KMS-11 (cell line): ENCODE measurements at regions not wholly inside any gene's neighbourhood (a gene's known extent, or its start where the extent isn't known, plus 50 kb on each side); places are given as distances from the start of the nearest gene placed in this dataset.

ENCODE experiments used
- H2AFZ ChIP-seq: fragments of 200-600 bp; sonication (generic); 2 replicates; pipeline ENCODE4 v1.6.1; 2016; ENCODE audit warnings: antibody characterized with exemption, mixed run types, low read depth
- H3K27ac ChIP-seq: fragments of 200-600 bp; sonication (generic); 2 replicates; pipeline ENCODE4 v1.6.1; 2016; ENCODE audit warnings: mild to moderate bottlenecking, mixed run types
- H3K27me3 ChIP-seq: fragments of 200-600 bp; sonication (generic); 2 replicates; pipeline ENCODE4 v1.6.1; 2017; ENCODE audit warnings: mild to moderate bottlenecking, low read depth, mixed run types, moderate library complexity; ENCODE audit not compliant: insufficient read depth
- H3K36me3 ChIP-seq: fragments of 200-600 bp; sonication (generic); 2 replicates; pipeline ENCODE4 v1.6.1; 2017; ENCODE audit warnings: mild to moderate bottlenecking, mixed run types; ENCODE audit not compliant: insufficient read depth
- H3K4me1 ChIP-seq: fragments of 200-600 bp; sonication (generic); 2 replicates; pipeline ENCODE4 v1.6.1; 2016; ENCODE audit warnings: mild to moderate bottlenecking, low read depth, mixed run types; ENCODE audit not compliant: poor library complexity, severe bottlenecking
- H3K4me2 ChIP-seq: fragments of 200-600 bp; sonication (generic); 2 replicates; pipeline ENCODE4 v1.7.0; 2016; ENCODE audit warnings: mild to moderate bottlenecking, mixed run types
- H3K4me3 ChIP-seq: fragments of 200-600 bp; sonication (generic); IDR thresholded peaks from 2 replicates; pipeline ENCODE4 v1.6.1; 2017; ENCODE audit warnings: low read depth, low read length, mixed read lengths; ENCODE audit not compliant: insufficient read depth
- H3K79me2 ChIP-seq: fragments of 200-600 bp; sonication (generic); 2 replicates; pipeline ENCODE4 v1.6.1; 2016; ENCODE audit warnings: low read depth, mixed run types; ENCODE audit not compliant: insufficient read depth
- H3K9ac ChIP-seq: fragments of 200-600 bp; sonication (generic); 2 replicates; pipeline ENCODE4 v1.6.1; 2016; ENCODE audit warnings: mild to moderate bottlenecking, mixed run types
- H4K20me1 ChIP-seq: fragments of 200-600 bp; sonication (generic); 2 replicates; pipeline ENCODE4 v1.6.1; 2016; ENCODE audit warnings: mild to moderate bottlenecking, mixed run types; ENCODE audit not compliant: insufficient read depth
- TF ChIP-seq, protein P1 (sequence below): fragments of 200-600 bp; sonication (generic); conservative IDR thresholded peaks from 2 replicates; pipeline ENCODE4 v1.6.1; 2017; ENCODE audit warnings: low read depth, mild to moderate bottlenecking, antibody characterized with exemption, low read length, moderate library complexity, mixed read lengths

DNA sequence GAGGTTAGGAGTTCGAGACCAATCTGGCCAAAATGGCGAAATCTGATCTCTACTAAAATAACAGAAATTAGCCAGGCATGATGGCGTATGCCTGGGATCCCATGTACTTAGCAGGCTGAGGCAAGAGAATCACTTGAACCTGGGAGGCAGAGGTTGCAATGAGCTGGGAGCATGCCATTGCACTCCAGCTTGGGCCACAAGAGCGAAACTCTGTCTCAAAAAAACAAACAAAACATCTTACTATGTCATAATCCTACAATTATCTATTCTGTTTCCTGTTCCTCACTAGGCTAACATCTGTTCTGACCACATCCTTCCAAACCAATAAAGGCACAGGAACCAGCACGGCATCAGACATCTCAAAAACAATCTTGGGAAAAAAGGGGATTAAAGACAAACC lies 361.8 kb upstream of the UBE2E3 start:
- H3K27me3 ChIP-seq: no peaks in the 10 kb centered on the region
- no peaks in the 10 kb centered on the region for H3K79me2 ChIP-seq
- no peaks in the 10 kb centered on the region for H4K20me1 ChIP-seq
- no peaks in the 10 kb centered on the region for H3K36me3 ChIP-seq
- H2AFZ ChIP-seq: no peak overlapping the region
- H3K4me1 ChIP-seq: no peaks in the 10 kb centered on the region
- H3K27ac ChIP-seq: no peak overlapping the region
- no peak overlapping the region for H3K4me2 ChIP-seq
- no peak overlapping the region for H3K9ac ChIP-seq
- no peak overlapping the region for H3K4me3 ChIP-seq
- TF ChIP-seq, protein P1, sequence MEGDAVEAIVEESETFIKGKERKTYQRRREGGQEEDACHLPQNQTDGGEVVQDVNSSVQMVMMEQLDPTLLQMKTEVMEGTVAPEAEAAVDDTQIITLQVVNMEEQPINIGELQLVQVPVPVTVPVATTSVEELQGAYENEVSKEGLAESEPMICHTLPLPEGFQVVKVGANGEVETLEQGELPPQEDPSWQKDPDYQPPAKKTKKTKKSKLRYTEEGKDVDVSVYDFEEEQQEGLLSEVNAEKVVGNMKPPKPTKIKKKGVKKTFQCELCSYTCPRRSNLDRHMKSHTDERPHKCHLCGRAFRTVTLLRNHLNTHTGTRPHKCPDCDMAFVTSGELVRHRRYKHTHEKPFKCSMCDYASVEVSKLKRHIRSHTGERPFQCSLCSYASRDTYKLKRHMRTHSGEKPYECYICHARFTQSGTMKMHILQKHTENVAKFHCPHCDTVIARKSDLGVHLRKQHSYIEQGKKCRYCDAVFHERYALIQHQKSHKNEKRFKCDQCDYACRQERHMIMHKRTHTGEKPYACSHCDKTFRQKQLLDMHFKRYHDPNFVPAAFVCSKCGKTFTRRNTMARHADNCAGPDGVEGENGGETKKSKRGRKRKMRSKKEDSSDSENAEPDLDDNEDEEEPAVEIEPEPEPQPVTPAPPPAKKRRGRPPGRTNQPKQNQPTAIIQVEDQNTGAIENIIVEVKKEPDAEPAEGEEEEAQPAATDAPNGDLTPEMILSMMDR: no peak

DNA sequence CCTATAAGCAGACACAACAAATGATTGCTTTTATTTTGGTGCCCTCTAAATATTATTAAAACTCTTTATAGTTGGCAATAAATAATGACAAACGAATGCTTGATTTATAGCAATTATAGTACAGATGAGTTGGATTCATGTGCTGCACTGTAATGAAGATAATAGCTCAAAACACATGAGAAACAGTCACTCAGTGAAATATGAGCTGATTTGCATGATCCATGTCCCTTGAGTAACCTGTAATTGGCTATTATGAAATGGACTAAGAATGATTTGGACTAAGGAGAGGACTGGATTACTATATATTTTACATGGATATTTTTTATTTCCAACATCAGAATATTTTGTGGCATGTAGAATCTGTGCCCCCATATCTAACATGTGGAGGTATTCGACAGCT lies 365.6 kb upstream of the UBE2E3 start:
- no peak overlapping the region for H3K9ac ChIP-seq
- no peaks in the 10 kb centered on the region for H3K4me1 ChIP-seq
- no peak overlapping the region for H3K4me3 ChIP-seq
- H3K36me3 ChIP-seq: no peaks in the 10 kb centered on the region
- no peaks in the 10 kb centered on the region for H3K27me3 ChIP-seq
- no peak overlapping the region for H3K27ac ChIP-seq
- no peak overlapping the region for H2AFZ ChIP-seq
- no peaks in the 10 kb centered on the region for H4K20me1 ChIP-seq
- no peaks in the 10 kb centered on the region for H3K79me2 ChIP-seq
- H3K4me2 ChIP-seq: no peak overlapping the region
- TF ChIP-seq, protein P1: no peak

DNA sequence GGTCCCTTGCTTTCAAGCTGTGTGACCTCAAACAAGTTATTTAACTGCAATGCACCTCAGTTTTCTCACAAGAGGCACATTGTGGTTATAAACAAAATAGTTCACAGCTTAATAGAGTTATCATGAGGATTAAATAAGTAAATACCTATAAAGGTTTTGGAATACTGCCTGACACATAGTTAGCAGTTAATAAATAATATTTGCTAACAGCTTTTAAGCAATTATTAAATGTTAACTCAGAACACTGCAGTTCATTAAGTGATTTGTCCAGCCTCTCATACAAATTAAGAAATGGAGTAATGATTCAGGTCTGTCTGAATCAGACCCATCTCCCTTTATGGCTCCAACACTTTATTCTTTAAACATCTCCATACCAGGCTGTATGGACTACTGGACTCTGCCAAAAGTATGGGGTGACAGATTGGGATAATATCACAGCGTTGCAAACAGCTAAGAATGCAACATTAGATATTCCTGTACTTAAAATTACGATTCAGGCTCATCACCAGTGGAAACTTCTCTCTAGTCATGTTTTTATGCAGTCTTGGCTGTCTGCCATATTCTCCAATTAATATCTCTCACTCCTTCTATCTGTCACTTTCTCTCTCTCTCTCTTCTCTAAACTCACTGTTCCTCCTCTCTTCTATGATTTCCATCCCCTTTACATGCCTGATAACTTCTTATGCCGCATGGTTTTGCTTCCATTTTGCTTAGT lies 370.6 kb upstream of the UBE2E3 start:
- no peak overlapping the region for H3K9ac ChIP-seq
- H3K4me3 ChIP-seq: no peak overlapping the region
- no peaks in the 10 kb centered on the region for H3K4me1 ChIP-seq
- no peak overlapping the region for H3K27ac ChIP-seq
- no peaks in the 10 kb centered on the region for H3K27me3 ChIP-seq
- H3K79me2 ChIP-seq: no peaks in the 10 kb centered on the region
- H4K20me1 ChIP-seq: no peaks in the 10 kb centered on the region
- no peaks in the 10 kb centered on the region for H3K36me3 ChIP-seq
- TF ChIP-seq, protein P1: no peak
- no peak overlapping the region for H3K4me2 ChIP-seq
- H2AFZ ChIP-seq: no peak overlapping the region

DNA sequence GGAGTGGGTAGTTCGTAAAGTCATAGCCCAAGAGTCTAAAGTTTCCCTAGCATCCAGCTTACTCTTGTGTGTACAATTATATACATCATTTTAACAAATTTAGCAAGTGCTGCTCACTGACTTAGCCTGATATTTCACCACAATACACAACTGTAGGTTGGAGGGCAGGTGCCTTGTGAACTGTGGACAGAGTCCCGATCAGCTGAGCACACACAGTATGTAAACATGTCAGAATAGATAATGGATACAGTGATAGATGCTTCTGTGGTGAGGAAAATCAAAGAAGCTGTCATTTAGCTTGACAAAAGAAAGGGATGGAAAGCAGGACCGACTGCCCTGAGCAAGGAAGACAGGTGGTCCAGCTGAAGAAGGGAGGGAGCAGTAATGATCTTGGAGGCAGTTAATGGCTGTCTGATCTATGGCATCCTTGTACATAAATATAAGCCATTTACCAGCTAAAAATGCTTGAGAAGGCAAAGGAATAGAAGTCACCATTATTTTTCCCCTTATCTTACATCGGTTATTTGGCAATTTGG lies 372.8 kb upstream of the UBE2E3 start:
- Histone ChIP-seq H4K20me1 (no peaks in the 10 kb centered on the region), H3K36me3 (no peaks in the 10 kb centered on the region), H3K4me2 (no peak overlapping the region), H3K27ac (no peak overlapping the region), H3K27me3 (no peaks in the 10 kb centered on the region), H3K4me3 (no peak overlapping the region), H3K4me1 (no peaks in the 10 kb centered on the region), H3K9ac (no peak overlapping the region), H2AFZ (no peak overlapping the region), H3K79me2 (no peaks in the 10 kb centered on the region)
- TF ChIP-seq, protein P1: no peak
